Muscle of leg (tissue), 3 donors: ENCODE measurements at regions not wholly inside any gene's neighbourhood (a gene's known extent, or its start where the extent isn't known, plus 50 kb on each side); places are given as distances from the start of the nearest gene placed in this dataset.

Experiments used
- DNase-seq: peaks from one replicate; pipeline ENCODE4 v3.0.0; 2013
- H3K27ac ChIP-seq: one replicate; pipeline ENCODE4 v1.5.1; 2013; ENCODE audit warnings: mild to moderate bottlenecking, low read length, control low read depth
- H3K27me3 ChIP-seq: one replicate; pipeline ENCODE4 v1.6.1; 2013; ENCODE audit warnings: low read length; ENCODE audit not compliant: control insufficient read depth, insufficient read depth
- H3K36me3 ChIP-seq: one replicate; pipeline ENCODE4 v1.6.1; 2013; ENCODE audit warnings: low read length; ENCODE audit not compliant: control insufficient read depth, insufficient read depth
- H3K4me1 ChIP-seq: one replicate; pipeline ENCODE4 v1.6.1; 2013; ENCODE audit warnings: low read length; ENCODE audit not compliant: control insufficient read depth, insufficient read depth
- H3K4me3 ChIP-seq: one replicate; pipeline ENCODE4 v1.5.1; 2013; ENCODE audit warnings: low read length, control low read depth
- H3K9me3 ChIP-seq: replicated peaks from 2 replicates; pipeline ENCODE4 v1.6.1; 2013; ENCODE audit warnings: low read depth, low read length; ENCODE audit not compliant: control insufficient read depth
- WGBS: methylation state at CpG from one replicate; pipeline ENCODE4 v1.1.5; 2013; ENCODE audit warnings: missing lambda C conversion rate; ENCODE audit not compliant: insufficient coverage; 5-methylcytosine and 5-hydroxymethylcytosine counted together

DNA sequence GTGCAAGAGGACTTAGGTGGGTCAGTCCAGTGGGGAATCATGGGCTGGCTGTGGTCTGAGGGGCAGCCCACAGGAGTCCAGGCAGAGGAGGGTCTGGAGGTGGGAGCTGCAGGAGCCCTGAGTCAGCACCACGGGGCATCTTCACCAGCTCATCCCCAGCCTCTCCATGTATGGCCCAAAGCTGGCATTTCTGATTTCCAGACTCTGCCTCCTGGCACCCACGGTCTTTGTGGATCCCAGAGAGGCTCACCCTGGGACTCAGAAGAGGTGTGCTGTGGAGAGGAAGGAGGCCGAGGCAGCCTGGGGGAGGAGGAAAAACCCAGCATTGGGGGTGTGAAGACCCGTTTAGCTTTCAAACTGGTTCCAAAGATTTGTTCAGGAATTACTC lies 64.5 kb upstream of the KLF13 start:
- no peaks in the 10 kb centered on the region for H3K27me3 ChIP-seq
- no peak overlapping the region for H3K27ac ChIP-seq
- no peak for DNase-seq
- WGBS = 84% methylated on average over 2 of the region's 4 CpGs
- no peaks in the 10 kb centered on the region for H3K9me3 ChIP-seq
- no peak overlapping the region for H3K4me3 ChIP-seq
- H3K4me1 ChIP-seq = peaks cover 41% of the 10 kb centered on the region
- H3K36me3 ChIP-seq = no peaks in the 10 kb centered on the region

DNA sequence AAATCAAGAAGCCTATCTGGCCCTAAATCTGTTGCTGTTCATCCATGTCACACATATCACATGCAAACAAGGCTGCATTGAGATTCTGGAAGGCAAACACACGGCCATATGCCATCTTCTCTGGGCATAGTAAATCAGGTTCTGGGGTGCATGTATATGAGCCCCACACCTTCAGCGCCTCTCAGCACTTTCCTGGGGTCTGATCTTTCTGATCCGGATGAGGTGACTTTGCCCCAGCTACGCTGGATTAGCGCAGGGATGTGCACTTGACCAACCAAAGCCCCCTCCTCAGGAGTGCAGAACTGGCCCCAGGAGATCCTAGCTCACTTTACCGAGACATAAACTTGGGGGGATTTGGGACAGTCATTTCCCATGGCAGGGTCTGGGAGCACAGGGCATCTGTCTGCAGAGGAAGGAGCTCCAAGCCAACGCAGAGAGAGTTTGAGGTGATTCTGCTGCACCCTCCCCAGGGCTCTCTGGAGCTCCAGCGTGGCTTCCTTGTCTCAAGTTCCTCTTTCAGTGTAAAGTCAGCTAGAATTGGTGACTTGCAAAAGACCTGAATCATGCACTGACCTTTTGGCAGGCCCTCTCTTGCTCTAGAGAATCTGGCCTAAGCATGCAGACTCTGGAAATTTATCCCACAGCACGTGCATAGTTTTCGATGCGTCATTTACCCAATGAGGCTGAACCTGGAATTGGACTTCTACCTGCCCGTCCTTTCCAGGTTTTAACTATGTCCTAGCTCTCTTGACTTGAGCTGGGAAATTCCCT lies 63.5 kb upstream of the KLF13 start:
- peak; percentile 75 for DNase-seq
- H3K36me3 ChIP-seq = no peaks in the 10 kb centered on the region
- no peak overlapping the region for H3K4me3 ChIP-seq
- peak overlapping the region; percentile 59 for H3K27ac ChIP-seq
- H3K27me3 ChIP-seq = no peaks in the 10 kb centered on the region
- H3K9me3 ChIP-seq = no peaks in the 10 kb centered on the region
- 54% methylated on average over 11 of the region's 12 CpGs for WGBS
- peaks cover 50% of the 10 kb centered on the region for H3K4me1 ChIP-seq

DNA sequence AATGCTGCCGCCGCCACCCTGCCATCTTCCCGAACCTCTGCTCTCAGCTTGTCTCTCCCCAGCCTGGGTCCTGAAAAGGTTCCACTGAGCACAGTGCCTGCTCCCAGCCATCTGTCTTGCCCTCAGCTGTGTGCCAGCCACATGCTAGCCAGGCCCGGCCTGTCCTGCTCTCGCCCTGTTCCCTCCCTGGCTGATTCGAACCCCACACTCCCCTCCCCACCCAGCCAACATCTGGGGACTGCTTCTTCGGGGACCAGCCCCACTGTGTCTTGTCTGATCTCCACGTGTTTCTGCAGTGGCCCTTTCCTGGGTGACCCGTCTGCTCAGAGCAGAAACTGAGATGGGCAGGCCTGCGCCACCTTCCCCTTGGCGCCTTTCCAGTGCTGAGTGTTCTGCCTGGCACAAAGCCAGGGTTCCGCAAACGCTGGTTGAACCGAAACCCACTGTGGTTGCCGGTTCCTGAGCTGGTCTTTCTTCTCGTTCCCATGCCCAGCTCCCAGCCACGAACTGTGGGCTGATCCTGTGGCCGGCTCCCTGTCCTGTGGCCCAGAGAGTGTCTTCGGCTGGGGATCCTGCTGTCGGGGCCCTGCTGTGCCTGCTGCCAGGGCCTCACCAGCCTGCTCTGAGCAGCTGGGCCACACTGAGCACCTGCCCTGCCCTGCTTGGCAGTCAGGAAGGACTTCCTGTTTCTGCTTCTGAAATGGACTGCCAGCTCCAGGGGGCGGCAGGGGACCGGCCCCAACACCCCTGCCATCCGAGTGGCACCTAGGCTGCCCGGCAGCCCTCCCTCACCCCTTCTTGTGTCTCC lies 62.7 kb upstream of the KLF13 start:
- 74% methylated on average over 23 of the region's 24 CpGs for WGBS
- peaks cover 55% of the 10 kb centered on the region for H3K4me1 ChIP-seq

GRCh38 chr15:31264559-31265089 lies 62.0 kb upstream of the KLF13 start:
- Histone ChIP-seq H3K4me1 (peaks cover 56% of the 10 kb centered on the region), H3K9me3 (no peaks in the 10 kb centered on the region), H3K4me3 (no peak overlapping the region), H3K27ac (peak overlapping the region; percentile 47), H3K36me3 (no peaks in the 10 kb centered on the region), H3K27me3 (no peaks in the 10 kb centered on the region)
- DNase-seq = no peak
- WGBS = 88% methylated on average over 2 of the region's 6 CpGs

More for the DNA sequence above, 62.7 kb upstream of the KLF13 start:
- Histone ChIP-seq H3K27ac (peak overlapping the region; percentile 59), H3K27me3 (no peaks in the 10 kb centered on the region), H3K4me3 (no peak overlapping the region), H3K9me3 (no peaks in the 10 kb centered on the region), H3K36me3 (no peaks in the 10 kb centered on the region)
- DNase-seq = peak; percentile 78

DNA sequence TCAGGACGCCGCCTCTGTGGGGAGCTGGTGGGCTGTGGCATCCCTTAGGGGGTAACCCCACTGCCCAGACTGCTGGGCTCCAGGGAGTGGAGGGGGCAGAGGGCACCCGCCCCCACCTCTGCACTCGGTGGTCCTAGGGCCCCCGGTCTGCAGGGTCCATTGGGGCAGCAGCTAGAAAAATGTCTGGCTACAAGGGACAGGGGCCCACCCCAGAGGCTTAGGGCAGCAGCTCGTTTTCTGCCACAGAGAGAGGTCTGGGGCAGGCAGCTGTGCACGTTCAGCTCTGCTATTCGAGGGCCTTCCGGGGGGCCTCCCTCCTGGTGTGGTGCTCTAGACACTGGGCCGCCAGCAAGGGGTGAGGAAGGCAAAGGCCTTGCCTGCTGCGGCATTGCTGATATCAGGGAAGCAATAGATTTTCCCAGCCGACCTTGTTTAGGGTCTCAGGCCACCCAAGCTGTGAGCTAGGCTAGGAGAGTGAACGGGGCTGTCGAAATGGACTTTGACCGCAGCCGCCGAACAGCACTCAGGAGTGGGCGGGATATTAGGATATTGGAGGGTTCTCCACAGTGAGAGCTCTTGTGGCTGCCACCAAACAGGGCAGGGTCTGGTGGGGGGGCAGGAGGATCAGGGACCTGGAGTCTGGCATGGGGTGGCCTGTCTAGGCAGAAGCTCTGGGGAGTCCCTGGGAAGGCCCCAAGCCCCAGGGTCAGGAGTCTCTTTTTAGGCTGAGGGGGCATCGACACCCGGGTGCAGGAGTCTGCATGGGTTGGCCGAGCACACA lies 61.4 kb upstream of the KLF13 start:
- Histone ChIP-seq H3K4me1 (peaks cover 56% of the 10 kb centered on the region), H3K27ac (peak overlapping the region; percentile 65), H3K4me3 (no peak overlapping the region), H3K9me3 (no peaks in the 10 kb centered on the region), H3K27me3 (no peaks in the 10 kb centered on the region), H3K36me3 (no peaks in the 10 kb centered on the region)
- no peak for DNase-seq
- 60% methylated on average over 19 of the region's 21 CpGs for WGBS

GRCh38 chr15:31265871-31266711 lies 60.5 kb upstream of the KLF13 start:
- Histone ChIP-seq H3K27me3 (no peaks in the 10 kb centered on the region), H3K9me3 (no peaks in the 10 kb centered on the region), H3K36me3 (no peaks in the 10 kb centered on the region), H3K4me3 (no peak overlapping the region), H3K27ac (peak overlapping the region; percentile 65), H3K4me1 (peaks cover 59% of the 10 kb centered on the region)
- peak; percentile 70 for DNase-seq
- 40% methylated on average over 10 of the region's 22 CpGs for WGBS

GRCh38 chr15:31266712-31267111 lies 59.9 kb upstream of the KLF13 start:
- 43% methylated on average over 6 of the region's 13 CpGs for WGBS
- peaks cover 62% of the 10 kb centered on the region for H3K4me1 ChIP-seq
- H3K27ac ChIP-seq = peak overlapping the region; percentile 65

GRCh38 chr15:31267161-31268107 lies 59.2 kb upstream of the KLF13 start:
- DNase-seq = no peak
- H3K27ac ChIP-seq = no peak overlapping the region
- no peaks in the 10 kb centered on the region for H3K27me3 ChIP-seq
- peaks cover 65% of the 10 kb centered on the region for H3K4me1 ChIP-seq
- 75% methylated on average over 17 of the region's 20 CpGs for WGBS
- no peaks in the 10 kb centered on the region for H3K36me3 ChIP-seq
- no peak overlapping the region for H3K4me3 ChIP-seq
- H3K9me3 ChIP-seq = no peaks in the 10 kb centered on the region

More at GRCh38 chr15:31266712-31267111, 59.9 kb upstream of the KLF13 start:
- no peak overlapping the region for H3K4me3 ChIP-seq
- H3K27me3 ChIP-seq = no peaks in the 10 kb centered on the region
- no peaks in the 10 kb centered on the region for H3K9me3 ChIP-seq
- H3K36me3 ChIP-seq = no peaks in the 10 kb centered on the region
- no peak for DNase-seq
